CD4-positive, alpha-beta memory T cell (primary cell): ENCODE measurements at regions not wholly inside any gene's neighbourhood (a gene's known extent, or its start where the extent isn't known, plus 50 kb on each side); places are given as distances from the start of the nearest gene placed in this dataset.

ENCODE experiments used
- CTCF ChIA-PET: fragments of 350-600 bp; sonication (Branson Sonifier 250); formaldehyde crosslinking; loops from one replicate; lab custom pipeline; 2021; ENCODE audit warnings: inconsistent platforms; ENCODE audit not compliant: partially characterized antibody; lab: Charles Lee
- POLR2A ChIA-PET: fragments of 350-600 bp; sonication (Branson Sonifier 250); formaldehyde crosslinking; loops from one replicate; lab custom pipeline; 2021; ENCODE audit not compliant: partially characterized antibody; lab: Charles Lee
- DNase-seq, 5 donors: peaks; one replicate each; pipeline versions ENCODE4 v3.0.0 to v3.0.0-alpha.2; 2020 to 2022; ENCODE audit warnings: mixed read lengths in 1 of 5
- H3K27ac ChIP-seq: one replicate; pipeline ENCODE4 v1.7.0; 2013; ENCODE audit warnings: low read depth, low read length
- H3K27me3 ChIP-seq: 2 replicates; pipeline ENCODE4 v1.7.0; 2013; ENCODE audit warnings: mild to moderate bottlenecking, low read length, moderate library complexity; ENCODE audit not compliant: insufficient read depth
- H3K36me3 ChIP-seq: 2 replicates; pipeline ENCODE4 v1.7.0; 2013; ENCODE audit warnings: mild to moderate bottlenecking, low read length, moderate library complexity; ENCODE audit not compliant: insufficient read depth
- H3K4me1 ChIP-seq: 2 replicates; pipeline ENCODE4 v1.7.0; 2013; ENCODE audit warnings: mild to moderate bottlenecking, low read length, moderate library complexity; ENCODE audit not compliant: insufficient read depth
- H3K4me3 ChIP-seq, 2 donors: one replicate each; pipeline ENCODE4 v1.7.0; 2013; ENCODE audit warnings: low read length in 2 of 2, mild to moderate bottlenecking in 1 of 2
- H3K9me3 ChIP-seq, 2 donors: one replicate each; pipeline ENCODE4 v1.7.0; 2013; ENCODE audit warnings: low read length in 2 of 2, control low read depth in 1 of 2; ENCODE audit not compliant: control insufficient read depth in 1 of 2
- H3K27ac Mint-ChIP-seq, 7 donors: one replicate each; pipeline ENCODE4 v1.8.0; 2020 to 2021; ENCODE audit warnings: mixed read lengths in 7 of 7, mild to moderate bottlenecking in 6 of 7, inconsistent platforms in 3 of 7, moderate library complexity in 3 of 7
- H3K27me3 Mint-ChIP-seq, 2 donors: one replicate each; pipeline ENCODE4 v1.8.0; 2020 to 2021; ENCODE audit warnings: mixed read lengths in 2 of 2
- H3K36me3 Mint-ChIP-seq, 2 donors: one replicate each; pipeline ENCODE4 v1.8.0; 2020 to 2021; ENCODE audit warnings: mixed read lengths in 2 of 2, inconsistent platforms in 1 of 2, mild to moderate bottlenecking in 1 of 2
- H3K4me1 Mint-ChIP-seq, 4 donors: one replicate each; pipeline ENCODE4 v1.8.0; 2020 to 2021; ENCODE audit warnings: mixed read lengths in 4 of 4, mild to moderate bottlenecking in 1 of 4
- H3K4me3 Mint-ChIP-seq, 8 donors: one replicate each; pipeline ENCODE4 v1.8.0; 2020 to 2021; ENCODE audit warnings: mixed read lengths in 8 of 8, mild to moderate bottlenecking in 7 of 8, moderate library complexity in 6 of 8, inconsistent platforms in 3 of 8
- H3K9me3 Mint-ChIP-seq, 8 donors: one replicate each; pipeline ENCODE4 v1.8.0; 2020 to 2021; ENCODE audit warnings: mixed read lengths in 8 of 8, mild to moderate bottlenecking in 5 of 8, inconsistent platforms in 3 of 8, moderate library complexity in 1 of 8
- intact Hi-C: fragments of 100-400 bp; cut with micrococcal nuclease; formaldehyde crosslinking; loops from one replicate; pipeline ENCODE4 v1.15.1; 2023

DNA sequence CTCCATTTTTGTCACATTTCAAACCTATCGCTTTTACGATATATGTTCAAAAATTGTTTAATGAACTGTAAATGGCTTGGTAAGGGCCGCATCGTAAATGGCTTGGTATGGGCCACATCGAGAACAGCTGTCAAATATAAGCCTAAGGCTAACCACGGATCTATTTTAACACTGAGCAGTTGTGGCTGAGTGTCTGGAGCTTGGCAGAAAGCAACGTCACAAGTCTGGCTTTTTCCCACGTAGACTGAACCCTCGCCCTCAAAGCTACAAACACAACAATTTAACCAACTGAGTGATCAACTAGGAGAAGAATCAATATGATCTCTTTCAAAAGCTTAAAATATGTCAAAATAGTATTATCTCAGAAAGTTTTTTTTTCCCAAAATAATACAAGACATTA, 71.4 kb upstream of the PRSS16 start:
- Histone ChIP-seq H3K27me3 (no peaks in the 10 kb centered on the region), H3K4me1 (peaks cover 7% of the 10 kb centered on the region), H3K27ac (no peak overlapping the region), H3K4me3 (peak overlapping the region; percentile 4 to 98), H3K9me3 (no peaks in the 10 kb centered on the region), H3K36me3 (no peaks in the 10 kb centered on the region)
- Mint-ChIP-seq H3K4me3 (peak overlapping the region; percentile 95 to 99 (median 98)), H3K27me3 (peaks cover 3 to 4% of the 10 kb centered on the region in 2 donors), H3K4me1 (peaks cover 5 to 29% (median 13%) of the 10 kb centered on the region in 4 donors), H3K36me3 (peaks cover 0 to 14% of the 10 kb centered on the region in 2 donors), H3K9me3 (peaks cover 0 to 19% (median 0%) of the 10 kb centered on the region in 8 donors), H3K27ac (peak overlapping the region in 4 of 7 donors; percentile 92 to 100 (median 98))
- intact Hi-C loops: loop anchor here (2.0 to 10.0 kb wide), 2 partner anchors 17 to 1769 kb away; no protein-coding TSS in a partner anchor
- ChIA-PET CTCF (interaction anchor here (0.6 to 5.3 kb wide), 18 partner anchors 11 to 1559 kb away, joined by 3 to 56 read pairs (median 5); a partner anchor contains a TSS), POLR2A (interaction anchor here (0.9 to 5.1 kb wide), 16 partner anchors 15 to 726 kb away, joined by 3 to 53 read pairs (median 7); partner anchors contain the start of gene ZNF391)
- peak in 1 of 5 donors; percentile 24 for DNase-seq

DNA sequence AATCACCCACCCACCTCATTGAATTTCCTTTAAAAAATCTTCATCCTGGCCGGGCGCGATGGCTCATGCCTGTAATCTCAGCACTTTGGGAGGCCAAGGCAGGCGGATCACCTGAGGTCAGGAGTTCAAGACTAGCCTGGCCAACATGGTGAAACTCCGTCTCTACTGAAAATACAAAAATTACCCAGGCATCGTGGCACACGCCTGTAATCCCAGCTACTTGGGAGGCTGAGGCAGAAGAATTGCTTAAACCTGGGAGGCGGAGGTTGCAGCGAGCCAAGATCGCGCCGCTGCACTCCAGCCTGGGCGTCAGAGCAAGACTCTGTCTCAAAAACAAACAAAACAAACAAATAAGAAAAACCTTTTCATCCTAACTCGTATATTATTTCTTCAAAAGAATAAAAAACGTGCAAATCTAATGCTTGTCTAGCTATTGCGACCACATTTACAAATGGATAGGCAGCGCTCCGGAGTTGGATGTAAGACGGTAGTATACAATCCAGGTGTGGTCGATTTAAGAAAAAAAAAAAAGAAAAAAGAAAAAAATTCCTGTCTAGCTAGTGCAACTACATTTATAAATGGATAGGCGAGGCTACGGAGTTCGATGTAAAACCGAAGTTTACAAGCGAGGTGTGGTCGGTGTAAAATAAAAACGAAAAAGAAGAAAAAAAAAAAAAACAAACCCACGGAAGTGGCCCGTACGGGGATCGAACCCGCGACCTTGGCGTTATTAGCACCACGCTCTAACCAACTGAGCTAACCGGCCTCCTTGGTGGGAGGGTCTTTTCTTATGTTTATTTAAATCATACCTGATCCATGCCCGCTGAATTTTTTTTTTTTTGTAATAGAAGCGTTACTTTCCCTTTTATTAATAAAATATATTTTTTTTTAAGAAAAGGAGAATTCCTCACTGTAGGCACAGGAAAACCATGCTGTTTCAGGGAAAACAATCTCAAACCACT, 70.7 kb upstream of the PRSS16 start:
- intact Hi-C loops: loop anchor here (1.0 to 10.0 kb wide), 8 partner anchors 11 to 1768 kb away; no protein-coding TSS in a partner anchor
- CTCF ChIA-PET: interaction anchor here (0.5 to 5.3 kb wide), 31 partner anchors 10 to 1559 kb away, joined by 3 to 56 read pairs (median 3); partner anchors contain the start of gene POM121L2
- H3K27ac ChIP-seq: peak overlapping the region; percentile 77
- H3K27me3 Mint-ChIP-seq: peaks cover 3 to 4% of the 10 kb centered on the region in 2 donors
- no peaks in the 10 kb centered on the region for H3K36me3 ChIP-seq
- peaks cover 7% of the 10 kb centered on the region for H3K4me1 ChIP-seq
- H3K9me3 ChIP-seq: no peaks in the 10 kb centered on the region
- peaks cover 0 to 19% (median 0%) of the 10 kb centered on the region in 8 donors for H3K9me3 Mint-ChIP-seq
- no peaks in the 10 kb centered on the region for H3K27me3 ChIP-seq
- H3K27ac Mint-ChIP-seq: peak overlapping the region; percentile 76 to 100 (median 93)
- DNase-seq: peak; percentile 72 to 81 (median 79)
- peaks cover 0 to 14% of the 10 kb centered on the region in 2 donors for H3K36me3 Mint-ChIP-seq
- H3K4me1 Mint-ChIP-seq: peaks cover 5 to 29% (median 13%) of the 10 kb centered on the region in 4 donors
- H3K4me3 ChIP-seq: peak overlapping the region; percentile 98
- POLR2A ChIA-PET: interaction anchor here (0.7 to 5.1 kb wide), 38 partner anchors 11 to 1719 kb away, joined by 3 to 53 read pairs (median 5); partner anchors contain the start of genes ZNF184 and ZNF391
- peak overlapping the region; percentile 95 to 99 (median 98) for H3K4me3 Mint-ChIP-seq

DNA sequence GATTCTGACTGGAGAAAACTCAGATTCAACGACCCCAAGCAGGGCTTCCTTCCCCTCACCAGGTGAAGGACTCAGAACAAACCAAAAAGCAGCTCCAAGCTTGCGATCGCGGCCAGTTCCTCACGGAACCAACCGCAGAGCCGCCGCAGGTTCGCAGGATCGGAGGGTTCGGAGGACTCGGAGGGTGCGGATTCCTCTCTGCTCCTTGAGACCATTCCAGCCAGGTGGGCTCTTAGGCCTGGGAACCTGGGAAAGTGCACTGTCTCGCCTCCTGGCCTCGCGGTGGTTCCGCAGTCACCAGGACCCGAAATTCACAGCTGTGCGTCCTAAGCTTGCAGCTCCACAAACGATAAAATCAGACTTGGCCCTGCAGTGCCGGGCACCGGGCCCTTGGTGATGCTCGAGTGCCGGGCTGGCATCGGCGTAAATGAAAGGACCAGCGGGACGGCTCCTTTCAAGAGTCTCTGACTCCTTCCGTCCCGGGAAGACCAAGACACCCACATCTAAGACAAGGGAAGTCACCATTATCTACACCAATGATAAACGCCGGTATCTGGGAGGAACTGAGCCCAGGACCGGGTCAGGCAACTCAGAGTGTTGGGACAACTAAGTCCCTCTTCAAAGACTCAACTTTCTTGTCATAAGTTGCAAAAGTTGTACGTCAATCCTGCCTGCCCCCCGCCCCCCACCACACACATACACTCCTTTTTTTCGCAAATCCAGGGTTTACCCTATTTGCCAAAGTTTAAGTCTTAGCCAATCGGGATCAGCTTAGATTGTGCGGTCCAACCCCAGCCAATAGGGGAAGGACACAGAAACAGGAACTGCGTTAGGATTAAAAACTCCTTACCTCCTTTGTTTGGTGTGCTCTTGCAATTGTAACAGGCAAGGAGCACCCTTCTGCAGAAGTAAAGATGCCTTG, 69.8 kb upstream of the PRSS16 start:
- no peaks in the 10 kb centered on the region for H3K36me3 ChIP-seq
- POLR2A ChIA-PET: interaction anchor here (0.7 to 5.1 kb wide), 35 partner anchors 10 to 1156 kb away, joined by 3 to 53 read pairs (median 6); partner anchors contain the start of genes ZNF184 and ZNF391
- intact Hi-C loops: loop anchor here (1.0 to 10.0 kb wide), 9 partner anchors 11 to 1767 kb away; no protein-coding TSS in a partner anchor
- no peaks in the 10 kb centered on the region for H3K27me3 ChIP-seq
- Mint-ChIP-seq H3K4me1 (peaks cover 5 to 29% (median 13%) of the 10 kb centered on the region in 4 donors), H3K27ac (peak overlapping the region; percentile 86 to 100 (median 93)), H3K36me3 (peaks cover 0 to 14% of the 10 kb centered on the region in 2 donors), H3K4me3 (peak overlapping the region; percentile 95 to 99 (median 98)), H3K27me3 (peaks cover 3 to 4% of the 10 kb centered on the region in 2 donors), H3K9me3 (peaks cover 0 to 19% (median 0%) of the 10 kb centered on the region in 8 donors)
- peak; percentile 68 to 80 (median 70) for DNase-seq
- peak overlapping the region; percentile 98 for H3K4me3 ChIP-seq
- H3K4me1 ChIP-seq: peaks cover 7% of the 10 kb centered on the region
- no peaks in the 10 kb centered on the region for H3K9me3 ChIP-seq
- CTCF ChIA-PET: interaction anchor here (0.9 to 5.3 kb wide), 26 partner anchors 9 to 717 kb away, joined by 3 to 56 read pairs (median 4); partner anchors contain the start of gene POM121L2
- H3K27ac ChIP-seq: peak overlapping the region; percentile 77

DNA sequence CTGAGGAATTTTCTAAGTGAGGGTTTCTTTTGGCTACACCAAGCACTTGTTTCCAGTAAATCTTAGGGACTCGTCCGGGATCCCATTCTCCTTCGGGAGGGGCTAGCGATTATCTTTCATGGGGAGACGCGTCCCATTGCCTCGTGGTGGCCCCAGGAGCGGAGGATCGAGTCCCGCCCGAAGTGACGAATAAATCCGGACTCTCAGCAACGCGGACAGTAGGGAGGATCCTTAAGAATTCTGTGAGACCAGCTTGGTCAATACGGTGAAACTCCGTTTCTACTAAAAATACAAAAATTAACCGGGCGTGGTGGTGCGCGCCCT, 69.1 kb upstream of the PRSS16 start:
- H3K36me3 ChIP-seq: no peaks in the 10 kb centered on the region
- peaks cover 2 to 4% of the 10 kb centered on the region in 2 donors for H3K27me3 Mint-ChIP-seq
- no peak for DNase-seq
- intact Hi-C loops: loop anchor here (2.0 to 10.0 kb wide), 2 partner anchors 340 to 1766 kb away; no protein-coding TSS in a partner anchor
- peaks cover 5 to 29% (median 13%) of the 10 kb centered on the region in 4 donors for H3K4me1 Mint-ChIP-seq
- H3K27me3 ChIP-seq: no peaks in the 10 kb centered on the region
- H3K27ac ChIP-seq: peak overlapping the region; percentile 77
- peak overlapping the region in 5 of 7 donors; percentile 86 to 100 (median 92) for H3K27ac Mint-ChIP-seq
- peaks cover 0 to 19% (median 0%) of the 10 kb centered on the region in 8 donors for H3K9me3 Mint-ChIP-seq
- H3K4me1 ChIP-seq: peaks cover 7% of the 10 kb centered on the region
- H3K4me3 ChIP-seq: peak overlapping the region; percentile 98
- CTCF ChIA-PET: interaction anchor here (1.2 to 5.3 kb wide), 9 partner anchors 9 to 716 kb away, joined by 3 to 56 read pairs (median 12); a partner anchor contains a TSS
- POLR2A ChIA-PET: interaction anchor here (1.0 to 5.1 kb wide), 17 partner anchors 9 to 716 kb away, joined by 3 to 53 read pairs (median 9); partner anchors contain the start of genes ZNF184 and ZNF391
- H3K4me3 Mint-ChIP-seq: peak overlapping the region; percentile 95 to 99 (median 98)
- no peaks in the 10 kb centered on the region for H3K9me3 ChIP-seq
- peaks cover 0 to 14% of the 10 kb centered on the region in 2 donors for H3K36me3 Mint-ChIP-seq

DNA sequence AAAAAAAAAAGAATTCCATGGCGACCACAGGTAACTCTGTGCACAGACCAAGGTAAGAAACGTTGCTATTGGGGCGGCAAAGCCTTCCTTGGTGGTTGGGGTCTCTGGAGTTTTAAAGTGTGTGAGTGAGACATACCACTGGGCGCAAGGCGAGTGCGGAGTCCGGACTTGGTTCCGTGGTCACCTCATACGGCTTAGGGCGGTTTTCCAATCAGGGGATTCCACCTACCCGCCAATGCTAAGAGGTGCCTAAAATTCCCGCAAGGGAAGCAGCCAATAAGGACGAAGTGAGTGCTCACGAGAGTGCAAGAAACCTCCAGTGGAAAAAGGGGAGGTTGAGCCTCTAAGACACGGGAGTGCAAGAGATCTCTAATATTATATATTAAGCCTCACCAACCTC, 68.6 kb upstream of the PRSS16 start:
- Histone ChIP-seq H3K9me3 (no peaks in the 10 kb centered on the region), H3K36me3 (no peaks in the 10 kb centered on the region), H3K4me3 (no peak overlapping the region), H3K27me3 (no peaks in the 10 kb centered on the region), H3K27ac (no peak overlapping the region), H3K4me1 (peaks cover 7% of the 10 kb centered on the region)
- Mint-ChIP-seq H3K27me3 (peaks cover 2 to 4% of the 10 kb centered on the region in 2 donors), H3K27ac (peak overlapping the region in 3 of 7 donors; percentile 68 to 100 (median 68)), H3K36me3 (peaks cover 0 to 14% of the 10 kb centered on the region in 2 donors), H3K4me1 (peaks cover 5 to 29% (median 13%) of the 10 kb centered on the region in 4 donors), H3K4me3 (peak overlapping the region; percentile 64 to 99 (median 96)), H3K9me3 (peaks cover 0 to 19% (median 0%) of the 10 kb centered on the region in 8 donors)
- ChIA-PET POLR2A (interaction anchor here (1.7 to 5.1 kb wide), 9 partner anchors 9 to 715 kb away, joined by 7 to 53 read pairs (median 18); partner anchors contain the start of gene ZNF391), CTCF (interaction anchor here (1.4 to 3.0 kb wide), 2 partner anchors 611 to 617 kb away, joined by 5 to 12 read pairs; no protein-coding TSS in a partner anchor)
- no peak for DNase-seq
- intact Hi-C loops: loop anchor here (2.0 to 10.0 kb wide), 2 partner anchors 340 to 1766 kb away; no protein-coding TSS in a partner anchor
